Hepatocyte (in vitro differentiated cells): ENCODE measurements at regions not wholly inside any gene's neighbourhood (a gene's known extent, or its start where the extent isn't known, plus 50 kb on each side); places are given as distances from the start of the nearest gene placed in this dataset.
"Not testable (repeated sequence)": the region's sequence is repeated elsewhere in the genome, so short reads cannot be mapped to it uniquely, and the experiment has no call there.

Source experiments
- DNase-seq: peaks from one replicate; pipeline ENCODE4 v3.0.0-alpha.2; 2016; ENCODE audit warnings: low spot score
- H2AFZ ChIP-seq: fragments of 200-600 bp; sonication (generic); 2 replicates; pipeline ENCODE4 v1.6.0; 2016; ENCODE audit warnings: antibody characterized with exemption, mild to moderate bottlenecking
- H3K27ac ChIP-seq: fragments of 200-600 bp; sonication (generic); 2 replicates; pipeline ENCODE4 v1.5.1; 2016; ENCODE audit warnings: mild to moderate bottlenecking
- H3K27me3 ChIP-seq: fragments of 200-600 bp; sonication (generic); 2 replicates; pipeline ENCODE4 v1.6.1; 2016
- H3K36me3 ChIP-seq: fragments of 200-600 bp; sonication (generic); replicated peaks from 2 replicates; pipeline ENCODE4 v1.5.1; 2016; ENCODE audit warnings: low read depth; ENCODE audit not compliant: insufficient read depth
- H3K4me1 ChIP-seq: fragments of 200-600 bp; sonication (generic); 2 replicates; pipeline ENCODE4 v1.5.1; 2016; ENCODE audit warnings: mild to moderate bottlenecking, moderate library complexity; ENCODE audit not compliant: insufficient read depth
- H3K4me2 ChIP-seq: fragments of 200-600 bp; sonication (generic); 2 replicates; pipeline ENCODE4 v1.6.0; 2016
- H3K4me3 ChIP-seq: fragments of 200-600 bp; sonication (generic); 2 replicates; pipeline ENCODE4 v1.5.1; 2016; ENCODE audit warnings: mild to moderate bottlenecking
- H3K79me2 ChIP-seq: fragments of 200-600 bp; sonication (generic); 2 replicates; pipeline ENCODE4 v1.6.0; 2017; ENCODE audit warnings: mild to moderate bottlenecking
- H3K9me2 ChIP-seq: fragments of 200-600 bp; sonication (generic); replicated peaks from 2 replicates; pipeline ENCODE4 v1.6.0; 2017; ENCODE audit warnings: mild to moderate bottlenecking; ENCODE audit not compliant: insufficient read depth
- H3K9me3 ChIP-seq: fragments of 200-600 bp; sonication (generic); 2 replicates; pipeline ENCODE4 v1.5.1; 2016; ENCODE audit warnings: low read depth, mild to moderate bottlenecking
- H4K20me1 ChIP-seq: fragments of 200-600 bp; sonication (generic); 2 replicates; pipeline ENCODE4 v1.6.0; 2016; ENCODE audit warnings: mild to moderate bottlenecking; ENCODE audit not compliant: insufficient read depth, poor library complexity, severe bottlenecking
- CTCF ChIP-seq: fragments of 200-600 bp; sonication (generic); IDR thresholded peaks from 2 replicates; pipeline ENCODE4 v1.5.1; 2016; ENCODE audit warnings: antibody characterized with exemption, mild to moderate bottlenecking; ENCODE audit not compliant: poor library complexity
- EZH2 ChIP-seq: fragments of 200-600 bp; sonication (generic); IDR thresholded peaks from 2 replicates; pipeline ENCODE4 v1.6.1; 2016; ENCODE audit warnings: antibody characterized with exemption, mild to moderate bottlenecking, borderline replicate concordance
- EZH2phosphoT487 ChIP-seq: fragments of 200-600 bp; sonication (generic); IDR thresholded peaks from one replicate; pipeline ENCODE4 v1.6.1; 2018; ENCODE audit warnings: antibody characterized with exemption, mild to moderate bottlenecking, low read depth, moderate library complexity; ENCODE audit not compliant: unreplicated experiment, severe bottlenecking
- WGBS: methylation state at CpG from one replicate; pipeline ENCODE4 v1.1.6; 2016; ENCODE audit warnings: low lambda C conversion rate; ENCODE audit errors: missing lambda C conversion rate; 5-methylcytosine and 5-hydroxymethylcytosine counted together

- peaks cover 23% of the 10 kb centered on the region for H3K4me1 ChIP-seq
- H3K4me2 ChIP-seq: peak overlapping the region; percentile 67
- WGBS: 71% methylated on average over 25 of the region's 25 CpGs
- H3K79me2 ChIP-seq: no peaks in the 10 kb centered on the region
- no peaks in the 10 kb centered on the region for H3K36me3 ChIP-seq
- peak overlapping the region; percentile 32 for H2AFZ ChIP-seq
- H3K27me3 ChIP-seq: no peaks in the 10 kb centered on the region
- H3K9me3 ChIP-seq: no peaks in the 10 kb centered on the region
- peak; percentile 69 for DNase-seq
- H3K9me2 ChIP-seq: no peaks in the 10 kb centered on the region
- no peaks in the 10 kb centered on the region for H4K20me1 ChIP-seq
- H3K27ac ChIP-seq: peak overlapping the region; percentile 83
- TF ChIP-seq CTCF (no peak), EZH2phosphoT487 (no peak), EZH2 (no peak)
- no peak overlapping the region for H3K4me3 ChIP-seq
These were observed 317.5 kb downstream of the RAPGEF2 start for GRCh38 chr4:159420162-159421057.

GRCh38 chr4:159421058-159421419 is 318.2 kb downstream of the RAPGEF2 start:
- H3K9me2 ChIP-seq, H3K27me3 ChIP-seq, H3K9me3 ChIP-seq, H3K4me3 ChIP-seq, H3K79me2 ChIP-seq, H4K20me1 ChIP-seq, H2AFZ ChIP-seq, H3K36me3 ChIP-seq, DNase-seq: not testable (repeated sequence)
- Histone ChIP-seq H3K4me1 (peaks cover 23% of the 10 kb centered on the region), H3K4me2 (peak overlapping the region; percentile 67), H3K27ac (peak overlapping the region; percentile 83)
- WGBS: 100% methylated on average over 5 of the region's 5 CpGs

- Histone ChIP-seq H3K4me3 (no peak overlapping the region), H2AFZ (peak overlapping the region; percentile 28), H3K9me2 (no peaks in the 10 kb centered on the region), H3K4me2 (no peak overlapping the region), H3K36me3 (no peaks in the 10 kb centered on the region), H4K20me1 (no peaks in the 10 kb centered on the region), H3K27me3 (no peaks in the 10 kb centered on the region), H3K79me2 (no peaks in the 10 kb centered on the region), H3K4me1 (peaks cover 23% of the 10 kb centered on the region), H3K27ac (peak overlapping the region; percentile 39), H3K9me3 (no peaks in the 10 kb centered on the region)
- TF ChIP-seq EZH2phosphoT487: no peak
- TF ChIP-seq EZH2: no peak
- TF ChIP-seq CTCF: no peak
- no peak for DNase-seq
- WGBS: 90% methylated on average over 8 of the region's 8 CpGs
These were observed 319.1 kb downstream of the RAPGEF2 start for GRCh38 chr4:159422019-159422418.

- Histone ChIP-seq H3K79me2 (no peaks in the 10 kb centered on the region), H3K36me3 (no peaks in the 10 kb centered on the region), H3K9me3 (no peaks in the 10 kb centered on the region), H3K4me3 (no peak overlapping the region), H4K20me1 (no peaks in the 10 kb centered on the region), H3K9me2 (no peaks in the 10 kb centered on the region), H3K4me1 (peaks cover 17% of the 10 kb centered on the region), H3K4me2 (no peak overlapping the region), H3K27ac (peak overlapping the region; percentile 39), H2AFZ (peak overlapping the region; percentile 28), H3K27me3 (no peaks in the 10 kb centered on the region)
- DNase-seq: no peak
- 81% methylated on average over 1 of the region's 1 CpG for whole genome bisulfite sequencing
- TF ChIP-seq EZH2 (no peak), CTCF (no peak), EZH2phosphoT487 (no peak)
These were observed 319.7 kb downstream of the RAPGEF2 start for GRCh38 chr4:159422626-159423025.
